GM12801 (cell line): ENCODE measurements at regions not wholly inside any gene's neighbourhood (a gene's known extent, or its start where the extent isn't known, plus 50 kb on each side); places are given as distances from the start of the nearest gene placed in this dataset.

Experiments
- TF ChIP-seq, protein P1 (sequence below): IDR thresholded peaks from one replicate; pipeline ENCODE4 v1.5.1; 2011; ENCODE audit warnings: control low read depth; ENCODE audit not compliant: insufficient read length; ENCODE audit errors: extremely low read depth

DNA sequence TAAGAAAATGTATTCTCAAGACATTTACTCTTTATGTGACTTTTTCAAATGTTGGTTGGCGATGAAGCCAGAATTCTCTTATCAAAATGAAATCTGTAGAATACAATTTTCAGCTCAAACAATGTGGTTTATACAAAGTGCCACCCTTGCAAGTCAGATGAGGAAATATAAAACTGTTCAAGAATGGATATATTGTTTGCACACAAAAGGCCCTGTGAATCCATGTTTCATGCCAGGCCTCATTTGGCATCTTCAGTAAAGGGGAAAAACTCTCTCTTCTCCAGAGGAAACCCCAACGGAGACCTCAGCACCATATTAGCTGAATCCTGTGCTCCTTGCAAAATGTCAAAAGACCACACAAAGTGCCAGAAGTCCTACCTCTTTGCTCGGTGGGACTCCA lies 310.4 kb downstream of the RRAGC start:
- TF ChIP-seq, protein P1, sequence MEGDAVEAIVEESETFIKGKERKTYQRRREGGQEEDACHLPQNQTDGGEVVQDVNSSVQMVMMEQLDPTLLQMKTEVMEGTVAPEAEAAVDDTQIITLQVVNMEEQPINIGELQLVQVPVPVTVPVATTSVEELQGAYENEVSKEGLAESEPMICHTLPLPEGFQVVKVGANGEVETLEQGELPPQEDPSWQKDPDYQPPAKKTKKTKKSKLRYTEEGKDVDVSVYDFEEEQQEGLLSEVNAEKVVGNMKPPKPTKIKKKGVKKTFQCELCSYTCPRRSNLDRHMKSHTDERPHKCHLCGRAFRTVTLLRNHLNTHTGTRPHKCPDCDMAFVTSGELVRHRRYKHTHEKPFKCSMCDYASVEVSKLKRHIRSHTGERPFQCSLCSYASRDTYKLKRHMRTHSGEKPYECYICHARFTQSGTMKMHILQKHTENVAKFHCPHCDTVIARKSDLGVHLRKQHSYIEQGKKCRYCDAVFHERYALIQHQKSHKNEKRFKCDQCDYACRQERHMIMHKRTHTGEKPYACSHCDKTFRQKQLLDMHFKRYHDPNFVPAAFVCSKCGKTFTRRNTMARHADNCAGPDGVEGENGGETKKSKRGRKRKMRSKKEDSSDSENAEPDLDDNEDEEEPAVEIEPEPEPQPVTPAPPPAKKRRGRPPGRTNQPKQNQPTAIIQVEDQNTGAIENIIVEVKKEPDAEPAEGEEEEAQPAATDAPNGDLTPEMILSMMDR = no peak

DNA sequence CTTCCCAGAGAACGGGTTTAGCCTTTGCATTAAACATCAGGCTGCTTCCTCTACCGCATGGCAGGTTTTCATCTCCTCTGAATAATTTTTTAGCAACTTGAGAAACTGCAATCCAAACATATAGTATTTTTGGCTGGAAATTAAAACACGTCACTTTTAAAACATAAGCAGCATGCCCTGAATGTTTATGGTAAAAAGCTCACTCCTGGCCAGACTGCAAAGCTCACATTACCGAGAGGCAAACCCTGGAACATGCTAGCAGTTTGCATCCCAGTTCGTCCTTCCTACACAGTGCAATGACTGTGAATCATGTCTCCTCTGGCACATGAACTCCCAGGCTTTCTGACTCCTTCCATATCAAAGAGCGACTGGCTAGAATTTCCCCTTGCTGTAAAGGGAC lies 312.3 kb downstream of the RRAGC start:
- TF ChIP-seq, protein P1 = no peak

DNA sequence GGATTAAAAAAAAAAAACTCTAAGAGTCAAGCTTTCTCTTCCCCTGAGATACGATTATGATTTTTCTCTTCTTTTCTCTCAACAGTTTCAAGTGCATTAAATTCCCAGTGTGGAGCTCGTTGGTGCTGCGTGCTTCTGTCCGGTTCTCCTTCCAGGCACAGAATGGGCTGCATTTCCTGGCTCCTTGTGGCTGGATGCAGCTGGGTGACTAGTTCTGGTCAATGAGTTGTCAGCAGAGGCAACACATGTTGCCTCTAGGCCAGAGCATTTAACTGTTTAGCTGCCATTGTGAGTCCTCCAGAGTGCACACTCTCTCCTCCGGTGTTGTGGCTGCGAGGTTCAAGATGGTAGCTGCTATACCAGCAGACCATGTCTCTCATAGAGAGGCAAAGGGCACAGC lies 312.9 kb downstream of the RRAGC start:
- TF ChIP-seq, protein P1 = no peak

DNA sequence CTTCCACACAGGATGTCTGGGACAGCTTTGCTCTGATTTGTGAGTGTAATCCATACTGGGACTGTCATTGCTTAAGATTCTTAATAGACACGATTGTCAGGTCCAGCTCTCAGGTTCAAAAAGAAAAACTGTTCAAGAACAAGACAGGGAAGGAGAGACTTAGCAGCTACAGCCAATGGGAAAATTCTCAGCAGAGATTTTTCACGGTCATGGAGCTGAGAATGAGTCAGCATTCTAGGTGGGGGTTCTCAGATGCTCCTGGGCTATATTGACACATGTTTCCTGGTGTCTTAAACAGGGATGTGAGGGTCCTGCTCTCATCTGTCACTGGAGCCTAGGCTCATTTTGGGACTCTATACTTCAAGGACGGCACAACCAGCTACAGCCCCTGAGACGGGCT lies 318.3 kb downstream of the RRAGC start:
- TF ChIP-seq, protein P1 = no peak

DNA sequence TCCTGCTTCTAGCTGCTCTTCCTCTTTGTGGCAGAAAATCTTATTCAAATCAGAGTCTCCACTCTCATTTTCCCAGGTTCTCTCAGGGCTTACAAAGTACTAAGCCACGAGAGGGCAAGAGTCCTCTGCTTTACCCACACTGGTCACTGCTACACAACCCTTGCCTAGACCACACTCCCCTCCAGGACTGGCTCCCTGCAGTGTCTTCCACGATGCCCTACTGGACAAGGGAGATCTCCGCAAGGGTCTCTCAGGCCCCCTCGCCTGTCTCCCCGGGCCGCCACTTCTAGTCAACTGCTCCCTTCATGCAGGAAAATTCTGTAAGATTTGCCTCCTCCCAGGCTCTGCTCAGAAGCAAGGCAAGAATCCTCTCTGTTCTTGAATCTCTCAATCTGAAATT lies 319.6 kb downstream of the RRAGC start:
- TF ChIP-seq, protein P1 = no peak

DNA sequence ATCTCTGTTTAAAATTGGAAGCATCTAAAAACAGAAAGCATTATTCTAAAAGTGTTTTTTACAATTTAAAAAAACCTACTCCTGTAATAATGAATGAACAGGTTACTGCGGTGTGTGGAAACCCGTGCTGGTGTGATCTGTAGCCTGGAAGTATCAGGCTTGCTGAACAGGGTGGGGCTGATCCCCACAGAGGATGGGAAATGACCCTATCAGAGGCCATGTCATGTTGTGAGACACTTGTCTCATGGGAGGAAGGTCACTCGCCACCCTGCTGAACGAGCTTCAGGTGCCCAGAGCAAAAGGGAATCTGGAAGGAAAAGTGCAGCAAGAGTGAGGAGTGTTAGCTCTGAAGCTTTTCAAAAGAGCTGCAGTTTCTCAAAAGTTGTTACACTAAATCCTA lies 320.7 kb downstream of the RRAGC start:
- TF ChIP-seq, protein P1 = no peak

DNA sequence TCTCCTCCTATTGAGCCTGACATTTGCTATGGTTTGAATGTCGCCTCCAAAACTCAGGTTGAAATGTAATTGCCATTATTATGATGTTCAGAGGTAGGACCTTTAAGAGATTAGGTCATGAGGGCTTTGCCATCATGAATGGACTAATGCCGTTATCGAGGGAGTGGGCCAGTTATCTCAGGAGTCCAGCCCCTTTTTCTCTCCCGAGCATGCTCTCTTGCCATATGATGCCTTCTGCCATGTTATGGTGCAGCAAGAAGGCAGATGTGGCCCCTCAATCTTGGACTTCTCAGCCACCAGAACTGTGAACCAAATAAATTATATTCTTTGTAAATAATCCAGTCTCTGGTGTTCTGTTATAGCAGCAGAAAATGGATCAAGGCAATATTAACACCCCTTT lies 323.5 kb downstream of the RRAGC start:
- TF ChIP-seq, protein P1 = no peak

DNA sequence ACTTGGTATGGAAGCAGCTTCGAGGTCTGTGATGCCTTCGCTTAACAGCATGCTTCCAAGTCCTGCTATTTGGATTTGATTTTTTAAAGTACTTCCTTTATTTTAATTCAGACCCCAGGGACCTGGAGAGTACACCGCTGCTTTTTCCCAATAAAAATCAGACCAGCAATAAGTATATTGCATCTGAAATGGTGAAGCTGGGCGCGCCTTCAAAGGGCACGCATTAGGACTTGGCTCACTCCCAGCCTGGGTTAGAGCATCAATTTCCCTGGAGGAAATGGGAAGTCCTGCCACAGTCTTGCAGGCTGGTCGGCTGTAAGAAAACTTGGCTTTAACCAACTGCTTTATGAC lies 325.1 kb downstream of the RRAGC start:
- TF ChIP-seq, protein P1 = no peak
